RWPE1 (cell line): ENCODE measurements at regions not wholly inside any gene's neighbourhood (a gene's known extent, or its start where the extent isn't known, plus 50 kb on each side); places are given as distances from the start of the nearest gene placed in this dataset.

Experiments
- CTCF ChIA-PET: fragments of 350-600 bp; sonication (Branson Sonifier 250); formaldehyde crosslinking; extraction: SDS; loops from one replicate; lab custom pipeline; 2021; lab: Yijun Ruan, JAX
- POLR2A ChIA-PET: fragments of 400-600 bp; formaldehyde crosslinking; extraction: SDS; loops from one replicate; lab custom pipeline; 2020; ENCODE audit warnings: antibody characterized with exemption; ENCODE audit not compliant: low non-redundant PET; lab: Yijun Ruan, JAX
- DNase-seq: peaks from one replicate; pipeline ENCODE4 v3.0.0; 2012; ENCODE audit warnings: low spot score
- H3K27ac ChIP-seq: fragments of 450-650 bp; 2 replicates; pipeline ENCODE4 v1.5.1; 2017
- CTCF ChIP-seq: fragments of 450-650 bp; conservative IDR thresholded peaks from 2 replicates; pipeline ENCODE4 v1.5.1; 2017; ENCODE audit warnings: low read depth, mild to moderate bottlenecking

DNA sequence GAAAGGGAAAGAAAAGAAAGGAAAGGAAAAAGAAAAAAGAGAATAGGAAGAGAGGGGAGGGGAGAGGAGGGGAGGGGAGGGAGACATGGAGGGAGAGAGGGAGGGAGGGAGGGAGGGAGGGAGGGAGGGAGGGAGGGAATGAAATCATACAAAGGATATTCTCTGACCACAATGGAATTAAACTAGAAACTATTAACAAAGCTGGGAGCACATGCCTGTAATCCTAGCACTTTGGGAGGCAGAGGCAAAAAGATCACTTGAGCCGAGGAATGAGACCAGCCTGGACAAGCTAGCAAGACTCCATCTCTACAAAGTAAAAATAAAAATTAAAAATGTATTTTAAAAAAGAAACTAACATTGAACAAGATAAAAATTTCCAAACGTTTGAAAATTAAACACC is 62.8 kb downstream of the ILRUN start:
- no peak for DNase-seq
- POLR2A ChIA-PET = no interaction called here
- no peak for TF ChIP-seq CTCF
- CTCF ChIA-PET = no interaction called here
- H3K27ac ChIP-seq = no peak overlapping the region

GRCh38 chr6:34633256-34633655 is 63.3 kb downstream of the ILRUN start:
- POLR2A ChIA-PET = no interaction called here
- H3K27ac ChIP-seq = no peak overlapping the region

DNA sequence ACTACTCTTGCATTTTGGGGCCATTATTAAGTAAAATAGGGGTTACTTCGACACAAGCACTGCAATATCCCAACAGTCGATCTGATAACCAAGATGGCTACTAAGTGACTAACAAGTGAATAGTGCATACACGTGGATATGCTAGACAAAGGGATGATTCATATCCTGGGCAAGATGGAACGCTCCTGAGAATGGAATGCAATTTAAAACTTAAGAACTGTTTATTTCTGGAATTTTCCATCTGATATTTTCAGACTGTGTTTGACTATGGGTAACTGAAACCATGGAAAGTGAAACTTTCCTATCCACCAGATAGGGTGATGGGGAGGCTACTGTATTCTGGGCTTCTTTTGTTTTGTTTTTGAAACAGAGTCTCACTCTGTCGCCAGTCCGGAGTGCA is 66.5 kb downstream of the ILRUN start:
- TF ChIP-seq CTCF = no peak

More at GRCh38 chr6:34633256-34633655, 63.3 kb downstream of the ILRUN start:
- DNase-seq = no peak
- no peak for TF ChIP-seq CTCF
- CTCF ChIA-PET = interaction anchor here (0.6 kb wide), 1 partner anchor 18 kb away, joined by 3 read pairs; no protein-coding TSS in a partner anchor

GRCh38 chr6:34627296-34627695 is 69.3 kb downstream of the ILRUN start:
- ChIA-PET POLR2A (no interaction called here), CTCF (no interaction called here)
- H3K27ac ChIP-seq = no peak overlapping the region
- DNase-seq = no peak
- TF ChIP-seq CTCF = no peak

More for the DNA sequence above, 66.5 kb downstream of the ILRUN start:
- H3K27ac ChIP-seq = peak overlapping the region; percentile 85
- CTCF ChIA-PET = no interaction called here
- POLR2A ChIA-PET = no interaction called here
- DNase-seq = peak; percentile 79

GRCh38 chr6:34618430-34619182 is 62.5 kb upstream of the SPDEF start:
- POLR2A ChIA-PET = no interaction called here
- no peak for DNase-seq
- CTCF ChIA-PET = no interaction called here
- H3K27ac ChIP-seq = no peak overlapping the region
- no peak for TF ChIP-seq CTCF

- POLR2A ChIA-PET = no interaction called here
- no peak for TF ChIP-seq CTCF
- DNase-seq = no peak
- no peak overlapping the region for H3K27ac ChIP-seq
- CTCF ChIA-PET = no interaction called here
Measured at GRCh38 chr6:34617231-34617630, 61.1 kb upstream of the SPDEF start.
